Keratinocyte (primary cell): ENCODE measurements at regions not wholly inside any gene's neighbourhood (a gene's known extent, or its start where the extent isn't known, plus 50 kb on each side); places are given as distances from the start of the nearest gene placed in this dataset.

Source experiments
- DNase-seq: peaks from one replicate; pipeline ENCODE4 v3.0.0-alpha.2; 2011; ENCODE audit warnings: low read depth, missing footprints, low spot score
- FAIRE-seq: peaks from 2 replicates; lab custom pipeline; 2011; peaks lifted over from hg19 to GRCh38; lab: Jason Lieb, UNC
- H2AFZ ChIP-seq: 2 replicates; pipeline ENCODE4 v1.6.0; 2012; ENCODE audit warnings: low read length, control low read depth, inconsistent platforms; ENCODE audit not compliant: control insufficient read depth
- H3K27ac ChIP-seq: 2 replicates; pipeline ENCODE4 v1.5.1; 2011; ENCODE audit warnings: low read length; ENCODE audit not compliant: control insufficient read depth, insufficient read depth
- H3K27me3 ChIP-seq: 3 replicates; pipeline ENCODE4 v1.6.0; 2011; ENCODE audit warnings: low read length; ENCODE audit not compliant: control insufficient read depth, insufficient read depth; ENCODE audit errors: extremely low read depth
- H3K36me3 ChIP-seq, 2 experiments: 2 replicates in 1 of 2; 3 replicates in 1 of 2; pipeline ENCODE4 v1.5.1; 2011; ENCODE audit warnings: low read length in 2 of 2, mild to moderate bottlenecking in 1 of 2; ENCODE audit not compliant: control insufficient read depth in 2 of 2, insufficient read depth in 2 of 2; ENCODE audit errors: extremely low read depth in 1 of 2
- H3K4me1 ChIP-seq: 3 replicates; pipeline ENCODE4 v1.5.1; 2011; ENCODE audit warnings: low read length; ENCODE audit not compliant: control insufficient read depth, insufficient read depth; ENCODE audit errors: extremely low read depth
- H3K4me2 ChIP-seq: 3 replicates; pipeline ENCODE4 v1.6.0; 2011; ENCODE audit warnings: low read depth, low read length; ENCODE audit not compliant: control insufficient read depth, insufficient read depth; ENCODE audit errors: extremely low read depth
- H3K4me3 ChIP-seq, 3 experiments: fragments of 200-600 bp in 1 of 3; sonication (generic) in 1 of 3; 2 replicates in 2 of 3; 3 replicates in 1 of 3; pipeline ENCODE4 v1.5.1; 2011 to 2016; ENCODE audit warnings: low read length in 3 of 3, mild to moderate bottlenecking in 3 of 3, control low read depth in 2 of 3, inconsistent platforms in 1 of 3, low read depth in 1 of 3, mixed read lengths in 1 of 3, mixed run types in 1 of 3, moderate library complexity in 1 of 3; ENCODE audit not compliant: control insufficient read depth in 2 of 3, insufficient read depth in 2 of 3; ENCODE audit errors: extremely low read depth in 1 of 3
- H3K79me2 ChIP-seq: 2 replicates; pipeline ENCODE4 v1.6.0; 2012; ENCODE audit warnings: low read length; ENCODE audit not compliant: control insufficient read depth, insufficient read depth
- H3K9ac ChIP-seq: 3 replicates; pipeline ENCODE4 v1.6.0; 2011; ENCODE audit warnings: low read length; ENCODE audit not compliant: control insufficient read depth, insufficient read depth; ENCODE audit errors: extremely low read depth
- H3K9me1 ChIP-seq: 3 replicates; pipeline ENCODE4 v1.6.0; 2011; ENCODE audit warnings: low read length; ENCODE audit not compliant: control insufficient read depth, insufficient read depth; ENCODE audit errors: extremely low read depth
- H3K9me3 ChIP-seq: 2 replicates; pipeline ENCODE4 v1.5.1; 2012; ENCODE audit warnings: low read depth, low read length; ENCODE audit not compliant: control insufficient read depth
- H4K20me1 ChIP-seq: 3 replicates; pipeline ENCODE4 v1.6.0; 2011; ENCODE audit warnings: low read length; ENCODE audit not compliant: control insufficient read depth, insufficient read depth; ENCODE audit errors: extremely low read depth
- EZH2 ChIP-seq: IDR thresholded peaks from one replicate; pipeline ENCODE4 v1.6.1; 2012; ENCODE audit warnings: inconsistent platforms, mild to moderate bottlenecking, low read length, moderate library complexity
- dilution Hi-C: fragments of 300-500 bp; cut with MboI; formaldehyde crosslinking; loops from one replicate; pipeline ENCODE4 v1.7.0; 2020; ENCODE audit warnings: low sequenced_read_pairs; ENCODE audit not compliant: extremely low pct_ligation_motif_present
- TF ChIP-seq, protein P1 (sequence below), 3 experiments: IDR thresholded peaks in 1 of 3; conservative IDR thresholded peaks in 1 of 3; optimal IDR thresholded peaks in 1 of 3; 2 replicates in 2 of 3; 3 replicates in 1 of 3; pipeline versions ENCODE3 to v1.5.1; 2011; ENCODE audit warnings: low read length in 3 of 3, mild to moderate bottlenecking in 3 of 3, moderate library complexity in 2 of 3, control low read depth in 1 of 3, inconsistent platforms in 1 of 3; ENCODE audit not compliant: insufficient read depth in 2 of 3; ENCODE audit errors: extremely low read depth in 1 of 3

- H3K9me1 ChIP-seq: no peaks in the 10 kb centered on the region
- dilution Hi-C loops: no loop called here
- H3K4me2 ChIP-seq: peak overlapping the region; percentile 56
- H4K20me1 ChIP-seq: no peaks in the 10 kb centered on the region
- no peaks in the 10 kb centered on the region for H3K27me3 ChIP-seq
- DNase-seq (no peak), FAIRE-seq (no peak)
- H3K79me2 ChIP-seq: no peaks in the 10 kb centered on the region
- no peak for TF ChIP-seq EZH2
- TF ChIP-seq, protein P1, sequence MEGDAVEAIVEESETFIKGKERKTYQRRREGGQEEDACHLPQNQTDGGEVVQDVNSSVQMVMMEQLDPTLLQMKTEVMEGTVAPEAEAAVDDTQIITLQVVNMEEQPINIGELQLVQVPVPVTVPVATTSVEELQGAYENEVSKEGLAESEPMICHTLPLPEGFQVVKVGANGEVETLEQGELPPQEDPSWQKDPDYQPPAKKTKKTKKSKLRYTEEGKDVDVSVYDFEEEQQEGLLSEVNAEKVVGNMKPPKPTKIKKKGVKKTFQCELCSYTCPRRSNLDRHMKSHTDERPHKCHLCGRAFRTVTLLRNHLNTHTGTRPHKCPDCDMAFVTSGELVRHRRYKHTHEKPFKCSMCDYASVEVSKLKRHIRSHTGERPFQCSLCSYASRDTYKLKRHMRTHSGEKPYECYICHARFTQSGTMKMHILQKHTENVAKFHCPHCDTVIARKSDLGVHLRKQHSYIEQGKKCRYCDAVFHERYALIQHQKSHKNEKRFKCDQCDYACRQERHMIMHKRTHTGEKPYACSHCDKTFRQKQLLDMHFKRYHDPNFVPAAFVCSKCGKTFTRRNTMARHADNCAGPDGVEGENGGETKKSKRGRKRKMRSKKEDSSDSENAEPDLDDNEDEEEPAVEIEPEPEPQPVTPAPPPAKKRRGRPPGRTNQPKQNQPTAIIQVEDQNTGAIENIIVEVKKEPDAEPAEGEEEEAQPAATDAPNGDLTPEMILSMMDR (optimal IDR thresholded peaks at IDR 0.05 in 1 of 3, IDR thresholded peaks at IDR 0.05 in 1 of 3, conservative IDR thresholded peaks at IDR 0.05 in 1 of 3; ENCODE audit: extremely low read depth in 1 of 3, insufficient read depth in 2 of 3, low read length in 3 of 3): no peak
- H3K9ac ChIP-seq: peak overlapping the region; percentile 24
- no peak overlapping the region for H2AFZ ChIP-seq
- H3K4me1 ChIP-seq: peaks cover 25% of the 10 kb centered on the region
- H3K9me3 ChIP-seq: no peaks in the 10 kb centered on the region
- no peaks in the 10 kb centered on the region for H3K36me3 ChIP-seq
- H3K27ac ChIP-seq: peak overlapping the region; percentile 64
- no peak overlapping the region for H3K4me3 ChIP-seq
Measured at GRCh38 chr20:24773168-24773567, 175.9 kb upstream of the CST7 start.

- TF ChIP-seq EZH2: no peak
- TF ChIP-seq, protein P1 (optimal IDR thresholded peaks at IDR 0.05 in 1 of 3, IDR thresholded peaks at IDR 0.05 in 1 of 3, conservative IDR thresholded peaks at IDR 0.05 in 1 of 3; ENCODE audit: extremely low read depth in 1 of 3, insufficient read depth in 2 of 3, low read length in 3 of 3): no peak
- FAIRE-seq: peak; percentile 92
- H3K4me2 ChIP-seq: peak overlapping the region; percentile 56
- H3K79me2 ChIP-seq: no peaks in the 10 kb centered on the region
- DNase-seq: peak; percentile 73
- no peak overlapping the region for H2AFZ ChIP-seq
- no peaks in the 10 kb centered on the region for H3K27me3 ChIP-seq
- peaks cover 25% of the 10 kb centered on the region for H3K4me1 ChIP-seq
- no peak overlapping the region for H3K9ac ChIP-seq
- H3K9me3 ChIP-seq: no peaks in the 10 kb centered on the region
- H4K20me1 ChIP-seq: no peaks in the 10 kb centered on the region
- no peaks in the 10 kb centered on the region for H3K36me3 ChIP-seq
- H3K4me3 ChIP-seq: no peak overlapping the region
- no peaks in the 10 kb centered on the region for H3K9me1 ChIP-seq
- H3K27ac ChIP-seq: peak overlapping the region; percentile 5
- dilution Hi-C loops: no loop called here
Measured at GRCh38 chr20:24773751-24774201, 175.3 kb upstream of the CST7 start.
